ENCODE measurements at regions not wholly inside any gene's neighbourhood (a gene's known extent, or its start where the extent isn't known, plus 50 kb on each side); places are given as distances from the start of the nearest gene placed in this dataset.

DNA sequence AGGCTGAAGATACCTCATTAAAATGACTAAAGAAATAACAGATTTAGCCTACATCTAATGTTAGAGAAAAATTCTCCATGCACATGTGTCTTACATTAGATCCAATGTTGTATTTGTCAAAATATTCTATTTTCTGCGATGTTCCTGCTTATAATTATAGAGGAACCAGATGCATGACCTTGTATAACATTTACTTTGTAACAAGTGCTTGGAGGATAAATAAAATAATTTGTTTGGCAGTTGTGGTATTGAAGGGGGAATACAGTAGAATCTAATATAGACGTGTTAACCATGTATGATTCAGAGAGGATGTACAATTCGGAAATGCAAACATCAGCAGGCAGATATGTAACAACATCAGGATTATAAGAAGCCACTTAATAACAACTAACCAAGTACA lies 922.2 kb downstream of the TUSC7 start:
- DNase-seq = no peak

DNA sequence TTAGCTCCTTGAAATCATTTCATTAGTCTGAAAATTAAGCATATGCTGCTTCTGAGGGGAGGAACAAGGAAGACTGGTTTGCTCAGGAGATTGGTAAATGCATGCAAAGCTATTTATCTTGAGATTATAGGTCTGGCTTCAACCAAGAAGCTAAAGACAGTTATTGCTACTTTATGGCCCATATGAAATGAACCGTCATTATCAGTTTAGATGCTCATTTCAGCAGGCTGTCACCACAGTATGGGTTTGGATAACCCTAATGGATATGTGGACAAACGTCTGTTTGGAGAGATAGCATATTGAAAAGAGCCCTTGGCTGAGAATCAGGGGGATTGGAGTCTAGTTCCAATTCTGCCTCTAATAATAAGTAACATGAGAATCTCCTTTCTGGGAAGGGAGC lies 922.6 kb downstream of the TUSC7 start:
- no peak for DNase-seq

DNA sequence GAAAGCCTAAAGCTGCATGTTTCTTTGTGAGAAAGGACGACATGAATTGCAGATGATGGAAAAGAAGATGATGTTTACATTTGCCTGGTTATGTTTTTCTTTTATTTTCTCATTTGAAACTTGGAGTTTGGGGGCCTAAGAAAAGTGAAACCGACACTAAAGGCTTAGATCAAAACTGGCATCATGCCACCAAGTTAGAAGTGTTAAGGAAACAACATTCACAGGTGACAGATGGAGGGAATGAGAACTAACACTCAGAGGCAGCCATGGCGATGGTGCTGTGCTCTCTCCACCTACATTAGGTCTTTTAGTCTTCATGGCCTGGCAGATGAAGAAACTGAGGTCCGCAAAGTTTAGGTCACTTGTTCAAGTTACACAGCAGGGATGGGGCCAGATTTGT lies 923.6 kb downstream of the TUSC7 start:
- DNase-seq = no peak

DNA sequence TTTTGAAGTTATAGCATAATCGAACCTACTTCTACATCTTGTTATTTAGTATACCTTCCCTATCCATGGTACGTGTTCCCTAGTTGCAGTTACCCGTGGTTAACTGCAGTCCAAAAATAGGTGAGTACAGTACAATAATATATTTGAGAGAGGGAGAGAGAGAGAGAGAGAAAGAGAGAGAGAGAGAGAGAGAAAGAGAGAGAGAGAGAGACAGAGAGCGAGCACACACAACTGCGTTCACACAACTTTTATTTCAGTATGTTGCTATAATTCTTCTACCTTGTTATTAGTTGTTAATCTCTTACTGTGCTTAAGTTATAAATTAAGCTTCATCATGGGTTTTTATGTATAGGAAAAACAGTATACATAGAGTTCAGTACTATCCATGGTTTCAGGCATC lies 928.1 kb downstream of the TUSC7 start:
- DNase-seq = no peak

DNA sequence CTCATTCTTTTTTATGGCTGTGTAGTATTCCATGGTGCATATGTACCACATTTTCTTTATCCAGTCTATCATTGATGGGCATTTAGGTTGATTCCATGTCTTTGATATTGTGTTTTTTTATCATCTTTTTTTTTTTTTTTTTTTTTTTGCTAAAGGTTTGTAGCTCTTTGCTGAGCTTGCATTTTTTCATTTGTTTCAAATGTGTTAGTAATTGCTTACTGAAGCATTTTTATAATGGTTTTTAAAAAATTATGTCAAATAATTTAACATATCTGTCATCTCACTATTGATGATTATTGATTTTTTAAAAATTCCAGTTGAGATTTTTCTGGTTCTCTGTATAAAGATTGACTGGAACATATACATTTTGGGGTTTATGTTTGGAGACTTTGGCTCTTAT lies 934.6 kb downstream of the TUSC7 start:
- no peak for DNase-seq

DNA sequence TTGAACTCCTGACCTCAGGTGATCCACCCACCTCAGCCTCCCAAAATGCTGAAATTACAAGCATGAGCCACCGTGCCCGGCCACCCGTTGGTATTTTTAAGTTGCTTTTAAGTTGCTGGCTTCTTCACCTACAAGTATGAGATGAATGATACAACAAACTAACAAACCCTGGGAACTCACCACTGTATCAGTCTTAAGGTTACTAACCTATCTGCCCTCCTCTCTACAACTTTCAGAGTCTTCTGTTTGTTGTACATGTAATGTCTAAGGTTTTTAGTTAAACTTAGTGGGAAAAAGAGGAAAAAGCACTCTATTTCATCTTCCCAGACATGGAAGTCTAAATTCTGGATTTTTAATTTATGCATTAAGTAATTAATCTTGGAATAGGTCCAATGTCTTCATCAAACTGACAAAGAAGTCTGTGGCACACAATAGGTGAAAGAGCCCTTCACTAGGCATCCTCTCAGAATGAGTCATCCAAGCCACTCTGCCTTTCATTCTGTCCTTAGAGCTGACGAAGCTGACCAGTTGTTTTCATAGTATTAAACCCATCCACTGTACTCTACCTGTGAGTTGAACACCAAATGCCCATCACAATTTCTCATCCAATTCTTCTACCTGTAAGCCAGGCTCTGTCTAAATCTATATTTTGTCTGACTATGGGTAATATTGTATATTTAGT lies 936.1 kb downstream of the TUSC7 start:
- DNase-seq = peak; percentile 28

DNA sequence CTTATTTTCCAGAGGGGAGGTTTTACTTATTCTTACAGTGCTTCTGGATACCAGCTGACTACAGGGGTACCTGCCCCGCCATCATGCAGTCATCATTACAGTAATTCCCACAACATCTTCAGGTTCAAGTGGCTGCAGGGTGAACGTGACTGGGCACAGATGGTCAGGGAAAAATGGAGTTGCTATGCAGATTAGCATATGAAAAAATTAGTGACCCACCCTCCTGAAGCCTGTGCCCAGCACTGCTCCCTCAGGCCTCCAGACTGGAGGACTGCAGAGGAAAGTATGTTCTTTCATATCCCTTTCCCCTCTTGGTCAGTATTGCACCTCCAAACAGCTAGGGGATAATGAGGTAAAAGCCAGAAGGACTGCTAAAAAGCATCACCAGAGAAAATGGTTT lies 937.9 kb downstream of the TUSC7 start:
- no peak for DNase-seq

DNA sequence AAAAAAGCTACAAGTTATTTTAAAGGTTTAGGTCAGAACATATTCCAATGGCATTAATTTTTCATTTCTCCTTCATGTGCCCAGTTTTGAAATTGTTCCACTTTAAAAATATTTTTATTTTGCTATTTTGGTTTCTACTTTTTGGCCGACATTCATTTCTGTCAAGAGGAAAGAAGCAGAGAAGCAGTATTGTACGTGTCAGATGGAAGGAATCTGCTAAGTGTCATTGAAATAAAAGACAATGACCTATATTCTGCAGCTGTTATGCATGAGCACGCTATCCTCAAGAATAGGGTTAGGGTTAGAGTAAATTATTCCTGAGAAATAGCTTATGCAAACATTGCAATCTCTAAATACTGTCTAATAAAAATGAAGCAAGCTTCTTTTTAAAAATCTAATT lies 941.7 kb downstream of the TUSC7 start:
- no peak for DNase-seq

DNA sequence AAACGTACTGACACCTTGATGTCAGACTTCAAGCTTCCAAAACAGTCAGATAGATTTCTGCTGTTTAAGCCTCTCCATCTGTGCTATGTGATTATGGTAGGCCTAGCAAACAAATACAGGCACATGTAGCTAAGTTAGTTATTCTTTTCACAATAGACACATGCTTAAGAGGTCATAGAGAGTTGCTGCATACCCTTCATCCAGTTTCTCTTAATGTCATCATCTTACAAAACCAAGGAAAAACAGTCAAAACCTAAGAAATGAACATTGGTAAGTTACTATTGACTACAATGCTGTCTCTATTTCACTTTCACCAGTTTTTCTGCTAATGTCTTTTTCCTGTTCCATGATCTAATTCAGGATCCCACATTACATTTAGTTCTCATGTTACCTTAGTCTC lies 946.8 kb downstream of the TUSC7 start:
- no peak for DNase-seq

DNA sequence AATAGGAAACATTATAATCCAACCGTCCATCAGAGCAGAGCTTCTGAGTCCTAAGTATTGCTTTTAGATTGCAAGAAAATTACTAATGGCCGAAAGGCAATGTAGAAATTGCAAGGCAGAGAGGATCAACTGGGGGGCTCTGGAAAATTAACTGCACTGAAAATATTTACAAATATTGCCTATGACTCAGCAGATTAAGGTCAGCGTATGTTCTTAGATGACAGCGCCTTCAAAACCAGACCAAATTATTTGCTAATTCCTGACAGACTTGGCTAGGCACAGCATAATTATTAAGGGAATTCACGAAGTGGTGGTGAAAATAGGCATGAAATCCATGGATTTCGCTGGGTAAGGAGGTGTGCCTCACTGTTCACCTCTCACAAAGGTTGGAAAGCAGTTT lies 947.7 kb downstream of the TUSC7 start:
- DNase-seq = no peak

DNA sequence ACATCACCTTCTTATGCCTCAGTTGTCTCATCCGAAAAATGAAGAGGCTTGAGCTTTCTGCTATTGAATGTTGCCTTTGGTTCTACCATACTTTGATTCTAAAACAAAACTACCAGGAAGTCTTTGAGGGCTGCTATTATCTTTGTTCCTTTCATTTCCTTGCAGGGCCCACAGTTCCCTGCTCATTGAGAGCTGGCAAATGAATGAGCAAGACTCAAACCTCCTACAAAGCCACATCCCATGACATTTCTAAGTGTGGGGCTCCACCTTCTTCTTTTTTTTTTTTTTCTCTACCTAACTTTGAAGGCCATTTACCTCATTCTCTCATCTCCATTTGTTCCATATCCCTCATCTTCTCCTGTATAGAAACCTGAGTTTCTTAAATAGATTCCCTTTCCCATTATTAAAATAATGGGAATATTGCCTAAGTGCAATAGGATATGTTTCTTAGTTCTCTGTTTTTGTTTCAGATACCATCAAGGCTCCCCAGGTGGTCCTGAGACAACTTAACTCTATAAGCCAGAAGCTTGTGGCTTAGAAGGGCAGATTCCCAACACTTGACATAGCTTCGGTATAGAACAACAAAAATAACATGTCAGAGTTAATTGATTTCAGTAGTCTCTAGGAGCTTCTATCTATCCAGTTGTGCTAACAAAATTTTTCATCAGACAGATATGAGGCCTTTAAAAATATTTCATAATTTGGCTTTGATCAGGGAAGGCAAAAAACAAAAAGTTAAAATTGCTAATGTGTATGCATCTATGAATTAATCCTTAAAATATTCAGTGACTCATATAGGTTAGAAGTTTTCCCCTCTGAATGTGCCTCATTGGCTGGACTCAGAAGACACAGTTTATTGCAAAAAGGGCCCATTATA lies 951.6 kb downstream of the TUSC7 start:
- peak; percentile 74 for DNase-seq

DNA sequence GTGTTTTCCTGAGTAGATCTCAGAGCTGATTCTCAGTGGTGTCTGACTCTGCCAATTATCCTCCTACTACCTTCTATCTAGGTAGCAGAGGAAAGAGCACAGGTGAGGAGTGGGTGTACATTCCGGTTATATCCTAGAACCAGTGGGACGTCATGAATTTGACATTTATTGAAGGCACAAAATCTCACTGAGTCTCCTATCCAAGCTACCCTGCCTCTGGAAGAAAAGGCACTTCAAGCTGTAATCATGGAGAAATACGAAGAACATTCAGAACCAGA lies 952.2 kb downstream of the TUSC7 start:
- no peak for DNase-seq

DNA sequence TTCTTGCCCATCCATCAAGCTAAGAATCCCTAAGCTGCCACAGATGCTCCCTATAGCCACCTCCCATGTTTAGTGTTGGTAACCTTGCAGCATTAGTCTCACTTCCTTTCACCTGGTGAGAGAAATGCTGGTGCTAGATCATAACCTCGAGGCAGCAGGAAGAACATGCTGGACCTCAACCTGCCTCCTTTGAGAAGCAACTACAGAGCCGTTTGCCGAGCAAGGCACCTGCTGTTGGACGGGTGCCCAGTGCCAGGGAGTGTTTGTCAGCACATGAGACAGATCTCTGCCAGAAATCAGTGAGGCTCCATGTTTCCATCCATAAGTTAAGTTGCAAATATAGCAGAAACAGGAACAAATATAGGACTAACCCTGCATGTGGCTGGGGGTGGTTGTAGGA lies 955.7 kb downstream of the TUSC7 start:
- no peak for DNase-seq

DNA sequence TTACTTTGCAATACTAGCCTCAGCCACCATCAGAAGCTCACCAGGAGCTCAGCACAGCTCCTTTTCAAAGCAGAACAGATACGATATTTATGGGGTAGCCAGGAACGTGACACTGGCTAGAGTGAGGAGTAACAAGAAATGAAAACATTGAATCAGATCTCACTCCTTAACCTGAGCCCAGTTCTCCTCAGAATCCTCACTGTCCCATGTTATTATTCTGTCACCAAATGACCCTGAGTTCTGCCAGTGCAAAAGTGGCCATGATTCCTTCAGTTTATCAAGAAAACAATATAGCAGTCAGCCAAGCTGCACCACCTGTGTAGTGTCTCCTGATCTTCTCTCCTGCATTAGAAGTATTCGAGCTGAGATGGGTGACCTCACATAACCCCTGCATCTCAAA lies 956.7 kb downstream of the TUSC7 start:
- no peak for DNase-seq

DNA sequence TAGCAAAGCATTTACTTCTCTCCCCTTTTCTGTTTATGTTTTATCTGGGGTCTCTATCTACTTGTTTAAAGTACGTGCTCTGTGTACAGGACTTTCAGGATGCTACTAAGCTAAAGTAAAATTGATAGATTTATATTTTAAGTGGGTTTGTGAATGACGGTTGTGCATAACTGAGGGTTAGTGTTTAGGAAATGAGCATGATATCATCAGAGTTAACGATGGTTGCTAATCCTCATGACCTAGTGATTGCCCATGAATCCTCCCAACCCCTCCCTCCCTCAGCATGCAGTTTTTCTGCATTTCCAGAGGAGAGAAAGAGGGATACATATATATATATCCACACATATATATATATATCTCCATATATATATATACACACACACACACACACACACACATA lies 957.2 kb downstream of the TUSC7 start:
- DNase-seq = no peak

DNA sequence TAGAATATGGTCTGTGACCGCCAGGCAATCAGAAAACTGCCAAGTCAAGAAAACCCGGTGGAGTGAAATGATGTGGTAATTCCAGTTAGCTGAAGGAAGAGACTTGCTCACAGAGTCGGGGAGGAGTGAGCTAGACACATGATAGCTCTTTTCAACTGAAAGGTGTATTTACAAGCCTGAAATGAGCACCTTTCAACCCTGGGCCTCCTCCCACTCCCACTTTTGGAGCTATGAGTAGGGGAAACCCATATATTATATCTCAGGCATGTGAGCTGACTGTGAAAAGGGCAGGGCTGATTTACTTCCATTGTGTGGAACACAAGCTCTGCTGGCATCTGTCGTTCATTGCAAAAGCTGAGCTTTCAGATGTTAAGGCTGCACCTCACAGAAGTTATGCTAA lies 960.2 kb downstream of the TUSC7 start:
- DNase-seq = no peak

DNA sequence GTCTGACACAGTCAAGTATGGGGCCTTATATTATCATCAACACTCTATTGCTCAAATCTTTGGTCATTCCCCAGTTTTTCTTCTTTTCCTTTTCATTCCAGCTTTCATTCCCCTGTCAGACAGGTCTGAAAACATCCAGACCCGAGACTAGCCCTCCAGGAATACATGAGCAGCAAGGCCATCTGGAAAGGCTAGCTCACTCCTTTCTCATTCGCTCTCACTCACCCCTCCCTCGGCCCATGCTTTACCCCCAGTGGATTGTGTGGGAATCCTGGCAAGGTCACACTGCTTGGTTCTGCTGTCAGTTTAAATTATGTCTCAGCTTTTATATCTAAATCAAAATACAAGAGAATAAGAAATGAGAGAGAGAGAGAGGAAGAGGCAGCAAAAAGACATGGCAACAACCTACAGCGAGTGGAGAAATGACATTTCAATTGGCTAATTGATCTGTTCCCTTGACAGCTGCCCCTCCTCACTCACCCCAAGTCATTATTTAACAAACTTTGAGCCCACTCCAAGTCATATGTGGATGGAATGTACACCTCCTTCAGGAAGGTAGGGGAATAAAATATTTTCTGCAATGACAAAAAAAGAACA lies 962.2 kb downstream of the TUSC7 start:
- no peak for DNase-seq

DNA sequence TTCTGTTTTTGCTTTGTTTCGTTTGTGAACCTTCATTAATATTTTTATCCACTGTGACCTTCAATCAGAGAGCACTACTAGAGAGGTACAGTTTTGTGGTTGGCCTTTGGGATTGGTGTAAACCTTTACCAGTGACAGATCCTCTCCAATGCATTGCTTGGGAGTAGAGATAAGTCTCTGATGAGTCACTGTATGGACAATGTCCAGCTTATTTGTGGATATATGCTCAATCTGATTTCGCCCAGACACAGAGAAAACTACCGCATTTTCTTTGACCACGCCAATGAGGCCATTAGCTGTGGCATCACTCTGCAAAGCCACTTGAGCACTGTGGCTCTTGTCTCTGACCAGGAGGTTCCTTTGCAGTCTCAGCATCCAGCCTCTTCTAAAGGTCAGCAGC lies 964.7 kb downstream of the TUSC7 start:
- no peak for DNase-seq

DNA sequence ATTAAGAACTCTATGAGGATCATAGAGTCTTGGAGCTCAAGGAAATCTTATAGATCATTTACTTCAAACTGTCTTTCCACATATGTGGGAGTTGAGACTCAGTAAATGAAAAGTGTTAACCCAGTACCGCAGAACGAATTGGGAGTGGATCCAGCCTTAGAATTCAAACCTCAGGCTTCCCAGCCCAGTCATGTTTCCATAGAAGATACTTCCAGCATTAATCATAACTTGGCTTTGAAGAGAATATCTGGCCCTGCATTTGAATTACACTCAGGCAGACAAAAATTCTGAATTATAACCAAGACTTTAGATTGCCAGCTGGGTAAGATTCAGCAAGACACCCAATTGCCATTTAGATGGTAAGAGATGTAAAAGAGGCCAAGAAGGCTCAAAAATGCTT lies 972.0 kb downstream of the TUSC7 start:
- DNase-seq = peak; percentile 59

DNA sequence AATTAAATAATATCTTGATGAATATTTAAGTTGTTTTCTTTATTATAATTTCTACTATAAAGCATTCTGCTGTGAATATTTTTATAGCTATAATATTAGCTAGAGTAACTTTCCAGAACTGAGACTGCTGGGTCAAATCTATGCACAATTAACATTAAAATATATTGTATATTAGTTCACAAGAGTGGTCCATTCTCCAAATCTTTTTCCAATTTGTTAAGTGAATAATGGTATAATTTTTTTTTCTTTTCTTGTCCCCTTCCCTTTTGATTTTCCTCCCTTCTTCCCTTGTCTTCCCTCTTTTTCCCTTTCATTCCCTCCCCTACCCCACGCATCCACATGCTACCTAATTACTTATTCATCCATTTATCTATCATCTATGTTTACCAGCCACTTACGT lies 977.5 kb downstream of the TUSC7 start:
- no peak for DNase-seq

DNA sequence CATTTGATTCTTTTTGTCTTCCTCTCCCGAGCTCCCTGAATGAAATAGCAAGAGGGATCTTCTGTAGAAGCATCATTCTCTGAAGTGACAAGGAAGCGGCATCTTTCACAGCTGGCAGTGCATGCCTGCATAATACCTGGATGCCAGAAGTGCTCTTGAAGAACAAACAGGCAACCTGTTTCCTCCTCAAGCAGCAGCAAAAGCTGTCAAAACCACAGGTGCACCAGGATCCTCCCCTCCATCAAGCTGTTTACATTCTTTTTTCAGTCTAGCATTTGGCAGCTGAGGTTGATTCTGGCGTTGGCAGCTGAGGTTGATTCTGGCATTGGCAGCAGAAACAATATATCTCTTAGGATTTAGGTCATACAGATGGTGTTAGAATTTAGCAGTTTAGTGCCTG lies 979.0 kb downstream of the TUSC7 start:
- DNase-seq = no peak

DNA sequence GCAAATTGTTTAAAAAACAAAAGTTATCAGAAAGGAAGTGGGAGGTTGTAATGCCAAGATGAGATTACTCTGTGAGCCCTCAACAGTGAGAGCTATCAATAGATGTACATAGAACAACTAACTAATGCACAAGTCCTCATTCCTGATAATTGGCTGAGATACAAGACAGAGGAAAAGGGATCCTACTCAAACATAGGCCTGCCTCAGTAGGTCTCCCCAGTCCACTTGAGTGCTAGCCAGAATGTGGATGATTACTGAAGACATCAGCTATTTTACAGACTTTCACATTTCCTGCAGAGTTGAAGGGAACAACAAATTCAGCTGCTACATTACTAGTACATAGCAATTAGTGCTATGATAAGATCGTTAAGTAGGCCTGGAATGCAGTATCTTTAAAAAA lies 981.9 kb downstream of the TUSC7 start:
- DNase-seq = no peak

DNA sequence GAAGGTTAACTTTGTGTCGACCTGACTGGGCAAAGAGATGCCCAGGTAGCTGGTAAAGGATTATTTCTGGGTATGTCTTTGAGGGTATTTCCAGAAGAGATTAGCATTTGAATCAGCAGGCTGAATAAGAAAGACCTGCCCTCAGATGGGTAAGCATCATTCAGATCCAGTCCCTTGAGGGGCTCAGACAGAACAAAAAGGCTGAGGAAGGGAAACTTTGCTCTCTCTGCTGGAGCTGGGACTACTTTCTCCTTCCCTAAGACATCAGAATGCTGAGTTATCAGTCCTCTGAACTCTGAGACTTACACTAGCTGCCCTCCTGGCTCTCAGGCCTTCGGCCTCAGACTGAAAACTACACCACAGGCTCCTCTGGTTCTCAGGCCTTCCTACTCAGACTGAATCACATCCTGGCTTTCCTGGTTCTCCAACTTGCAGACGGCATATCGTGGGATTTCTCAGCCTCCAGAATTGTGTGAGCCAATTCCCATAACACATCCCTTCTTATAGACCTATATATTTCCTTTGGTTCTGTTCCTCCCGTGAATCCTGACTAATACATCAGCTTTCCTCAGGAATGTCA lies 982.9 kb downstream of the TUSC7 start:
- peak; percentile 65 for DNase-seq

DNA sequence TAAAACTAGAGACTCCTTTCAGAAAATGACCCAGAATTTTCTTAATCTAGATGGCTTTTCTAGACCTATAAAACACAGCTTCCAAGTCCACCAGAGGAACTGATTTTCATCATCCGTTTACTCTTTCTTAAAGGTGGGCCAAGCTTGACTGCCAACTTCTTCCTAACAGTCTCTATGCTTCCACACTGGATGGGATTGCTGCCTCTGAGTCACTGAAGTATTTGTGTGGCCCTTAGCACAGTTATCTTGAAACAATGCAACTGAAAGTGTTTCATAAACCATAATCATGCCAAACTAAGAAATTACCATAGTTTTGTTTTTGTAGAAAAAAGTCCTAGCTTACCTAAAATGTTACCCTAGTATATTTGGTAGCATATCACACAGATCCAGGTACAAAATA lies 985.7 kb downstream of the TUSC7 start:
- DNase-seq = peak; percentile 32
